NCI-H82 (cell line): ENCODE measurements at regions not wholly inside any gene's neighbourhood (a gene's known extent, or its start where the extent isn't known, plus 50 kb on each side); places are given as distances from the start of the nearest gene placed in this dataset.
"Not testable (repeated sequence)": the region's sequence is repeated elsewhere in the genome, so short reads cannot be mapped to it uniquely, and the experiment has no call there.

Experiments used
- DNase-seq: peaks from one replicate; lab custom pipeline; 2025; lab: John Stamatoyannopoulos, UW

DNA sequence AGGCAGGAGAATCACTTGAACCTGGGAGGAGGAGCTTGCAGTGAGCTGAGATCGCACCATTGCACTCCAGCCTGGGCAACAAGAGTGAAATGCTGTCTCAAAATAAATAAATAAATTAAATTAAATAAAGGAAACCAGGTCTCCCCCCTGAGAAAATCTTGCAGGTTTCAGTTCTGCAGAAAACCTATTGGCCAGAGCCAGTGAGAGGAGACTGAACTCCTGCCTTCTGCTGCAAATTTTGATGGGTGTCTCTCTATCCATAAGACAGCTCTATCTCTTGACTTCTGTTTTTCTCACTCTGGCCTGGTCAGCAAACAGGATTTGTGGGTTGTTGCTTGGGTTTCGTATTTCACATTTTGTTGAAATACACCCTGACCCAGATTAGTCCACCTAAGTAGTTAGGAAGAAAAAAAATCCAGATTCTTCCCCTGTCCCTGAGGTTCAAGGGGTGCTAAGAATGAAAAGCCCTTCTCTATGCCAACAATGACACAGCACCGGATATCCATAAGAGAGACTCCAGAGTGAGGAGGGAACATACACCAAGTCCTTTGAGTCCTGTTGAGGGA is 86.7 kb upstream of the MAP4K4 start:
- DNase-seq: no peak

DNA sequence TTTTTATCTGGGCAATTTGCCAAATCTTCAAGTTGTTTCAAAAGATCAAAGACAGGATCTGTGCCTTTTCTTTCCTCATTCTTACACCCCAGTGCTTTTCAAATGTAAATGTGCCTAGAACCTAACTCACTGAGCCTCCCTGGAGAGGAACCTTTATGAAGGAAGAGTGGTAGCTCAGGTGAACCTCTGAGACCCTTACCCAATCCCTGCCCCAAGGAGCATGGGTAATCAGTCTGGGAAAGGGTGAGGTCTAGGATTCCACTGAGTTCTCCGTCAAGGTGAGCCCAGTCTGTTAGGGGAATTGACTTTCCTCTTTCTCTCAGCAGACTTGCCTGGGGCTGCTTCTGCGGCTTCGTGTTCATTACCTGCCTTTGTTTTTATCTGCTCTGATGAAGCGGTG is 88.1 kb upstream of the MAP4K4 start:
- DNase-seq: no peak

DNA sequence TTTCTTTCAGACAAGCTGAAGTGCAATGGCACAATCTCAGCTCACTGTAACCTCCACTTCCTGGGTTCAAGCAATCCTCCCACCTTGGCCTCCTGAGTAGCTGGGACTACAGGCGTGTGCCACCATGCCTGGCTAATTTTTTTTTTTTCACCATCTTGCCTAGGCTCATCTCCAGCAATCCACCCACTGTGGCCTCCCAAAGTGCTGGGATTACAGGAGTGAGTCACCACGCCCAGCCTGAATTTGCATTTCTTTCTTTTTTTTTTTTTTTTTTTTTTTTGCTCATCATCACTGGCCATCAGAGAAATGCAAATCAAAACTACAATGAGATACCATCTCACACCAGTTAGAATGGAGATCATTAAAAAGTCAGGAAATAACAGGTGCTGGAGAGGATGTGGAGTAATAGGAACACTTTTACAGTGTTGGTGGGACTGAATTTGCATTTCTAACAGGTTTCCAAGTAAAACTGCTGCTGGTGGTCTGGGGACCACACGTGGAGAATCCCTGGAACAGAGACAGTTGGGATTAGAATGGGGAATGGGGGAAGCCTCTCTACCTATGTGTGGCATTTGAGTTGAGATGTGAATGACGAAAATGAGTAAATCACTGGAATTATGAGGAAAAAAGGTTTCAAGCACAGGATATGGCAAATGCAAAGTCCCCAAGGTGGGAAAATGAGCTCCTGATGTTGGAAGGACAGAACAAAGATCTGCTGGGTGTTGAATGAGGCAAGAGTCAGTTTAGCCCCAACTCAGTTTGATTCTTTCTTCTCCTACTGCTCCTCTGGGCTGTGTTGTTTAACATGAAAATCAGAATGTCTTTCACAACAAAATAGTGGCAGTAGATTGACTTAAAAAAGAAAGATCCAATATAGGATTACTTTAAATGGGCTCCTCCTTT is 88.8 kb upstream of the MAP4K4 start:
- DNase-seq: no peak

DNA sequence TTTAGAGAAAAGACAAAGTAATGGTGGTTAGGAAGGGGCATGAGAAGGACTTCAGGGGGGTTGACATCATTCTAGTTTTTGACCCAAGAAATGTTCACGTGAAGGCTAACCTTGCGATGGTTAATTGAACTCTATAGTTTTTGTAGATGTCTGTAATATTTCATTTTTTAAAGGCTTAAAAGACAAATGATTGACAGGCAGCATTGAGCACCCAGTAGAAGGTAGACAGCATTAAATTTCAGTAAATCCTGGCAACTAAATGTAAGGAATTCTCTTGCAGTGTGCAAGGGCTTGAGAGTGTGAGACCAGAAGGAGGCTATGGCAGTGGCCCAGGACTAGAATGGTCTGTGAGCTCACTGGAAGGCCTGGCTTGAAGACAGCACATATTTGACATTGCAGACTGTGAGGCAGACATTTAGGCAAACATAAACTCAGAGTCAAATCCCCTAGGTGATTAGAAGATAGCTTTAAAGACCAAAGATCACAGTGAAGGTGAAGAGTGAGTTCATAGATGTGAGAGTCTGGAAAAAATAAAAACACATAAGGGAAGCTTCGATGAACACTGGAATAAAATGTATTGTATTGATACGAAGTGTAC is 100.1 kb upstream of the MAP4K4 start:
- DNase-seq: no peak

DNA sequence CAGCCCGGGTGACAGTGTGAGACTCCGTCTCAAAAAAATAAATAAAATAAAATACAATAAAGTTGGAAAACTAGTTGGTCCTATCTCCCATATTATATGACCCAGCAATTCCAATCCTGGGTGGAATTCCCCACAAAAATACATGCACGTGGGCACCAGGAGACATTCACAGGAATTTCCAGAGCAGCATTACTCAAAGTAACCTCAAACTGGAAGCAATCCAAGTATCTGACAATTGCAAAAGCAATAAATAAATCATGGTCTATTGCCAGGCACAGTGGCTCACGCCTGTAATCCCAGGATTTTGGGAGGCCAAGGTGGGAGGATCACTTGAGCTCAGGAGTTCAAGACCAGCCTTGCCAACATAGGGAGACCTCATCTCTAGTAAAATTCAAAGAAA is 101.2 kb upstream of the MAP4K4 start:
- DNase-seq: no peak

DNA sequence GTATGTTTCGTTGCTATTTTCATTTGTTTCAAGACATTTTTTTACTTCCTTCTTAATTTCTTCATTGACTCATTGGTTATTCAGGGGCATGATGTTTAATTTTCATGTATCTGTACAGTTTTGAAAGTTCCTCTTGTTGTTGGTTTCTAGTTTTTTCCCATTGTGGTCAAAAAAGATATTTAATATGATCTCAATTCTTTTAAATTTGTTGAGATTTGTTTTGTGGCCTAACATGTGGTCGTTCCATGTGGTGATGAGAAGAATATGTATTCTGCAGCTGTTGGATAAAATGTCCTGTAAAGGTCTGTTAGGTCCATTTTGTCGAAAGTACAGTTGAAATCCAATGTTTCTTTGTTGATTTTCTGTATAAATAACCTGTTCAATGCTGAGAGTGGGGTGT is 110.3 kb upstream of the MAP4K4 start:
- no peak for DNase-seq

DNA sequence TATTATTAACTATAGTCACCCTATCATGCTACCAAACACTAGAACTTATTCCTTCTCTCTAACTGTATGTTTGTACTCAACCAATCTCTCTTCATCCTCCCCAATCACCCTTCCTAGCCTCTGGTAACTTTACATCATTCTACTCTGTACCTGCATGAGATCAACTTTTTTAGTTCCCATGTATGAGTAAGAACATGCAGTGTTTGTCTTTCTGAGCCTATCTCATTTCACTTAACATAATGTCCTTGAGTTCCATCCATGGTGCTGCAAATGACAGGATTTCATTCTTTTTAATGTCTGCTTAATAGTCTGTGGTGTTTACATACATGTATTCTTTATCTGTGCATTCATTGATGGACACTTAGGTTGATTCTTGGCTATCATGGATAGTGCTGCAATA is 108.9 kb upstream of the RFX8 start:
- no peak for DNase-seq

DNA sequence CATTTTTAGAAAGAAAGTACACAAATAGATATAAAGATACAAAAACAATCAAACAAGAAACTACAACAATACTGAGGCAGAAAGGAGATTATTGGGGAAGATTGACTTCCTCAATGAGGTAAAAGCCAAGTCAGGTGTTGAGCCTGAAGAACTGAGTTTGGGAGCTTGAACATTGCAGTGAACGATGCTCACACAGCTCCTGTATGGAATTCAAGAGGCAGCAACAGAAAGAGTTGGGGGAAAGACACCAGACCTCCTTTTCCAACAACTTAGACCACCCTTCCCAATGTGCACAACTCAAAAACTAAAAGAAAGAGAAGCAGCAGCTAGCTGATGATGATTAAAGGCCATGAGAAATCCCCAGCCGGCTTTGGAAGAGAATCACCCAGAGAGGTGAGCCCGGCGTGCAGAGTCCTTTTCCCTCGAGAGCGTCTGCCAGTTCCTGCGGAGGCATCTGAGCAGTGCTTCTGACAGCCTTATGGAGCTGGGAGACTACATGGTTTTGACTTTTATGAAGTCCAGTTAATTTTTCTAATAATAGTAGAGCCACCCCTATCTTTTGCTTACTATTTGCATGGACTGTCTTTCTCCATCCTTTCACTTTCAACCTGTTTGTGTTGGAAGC is 106.9 kb upstream of the RFX8 start:
- no peak for DNase-seq

DNA sequence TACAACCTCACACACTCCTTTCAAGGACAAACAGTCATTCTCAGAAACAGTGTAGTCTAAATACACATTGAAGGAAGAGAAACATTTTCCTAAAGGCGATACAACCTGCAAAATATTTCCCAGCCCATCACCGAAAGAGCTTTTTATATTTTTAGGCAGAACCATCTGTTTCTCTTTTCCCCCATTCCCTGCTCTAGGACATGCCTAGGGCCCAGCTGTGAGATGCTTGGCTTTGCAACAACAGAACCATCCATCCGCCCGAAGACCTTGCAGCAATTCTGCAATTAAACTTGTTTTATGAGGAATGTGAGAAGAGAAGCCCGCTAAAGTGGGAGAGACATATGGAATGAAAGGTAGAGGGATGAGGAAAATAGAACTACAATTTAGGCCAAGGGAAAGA is 105.6 kb upstream of the RFX8 start:
- no peak for DNase-seq

DNA sequence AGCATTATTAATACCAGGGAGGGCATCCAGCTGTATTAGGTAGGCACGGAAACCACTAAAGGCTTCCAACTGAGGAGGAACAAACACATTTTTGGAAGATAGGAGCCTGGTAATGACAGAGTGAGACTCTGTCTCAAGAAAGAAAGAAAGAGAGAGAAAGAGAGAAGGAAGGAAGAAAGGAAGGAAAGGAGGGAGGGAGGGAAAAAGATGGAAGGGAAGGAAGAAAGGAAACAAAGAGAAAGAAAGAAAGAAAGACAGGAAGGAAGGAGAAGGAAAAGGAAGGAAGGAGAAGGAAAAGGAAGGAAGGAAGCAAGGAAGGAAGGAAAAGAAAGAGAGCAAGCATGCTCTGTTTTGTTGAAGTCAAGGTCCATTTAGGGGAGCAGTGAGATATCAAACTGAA is 103.8 kb upstream of the RFX8 start:
- DNase-seq: no peak

DNA sequence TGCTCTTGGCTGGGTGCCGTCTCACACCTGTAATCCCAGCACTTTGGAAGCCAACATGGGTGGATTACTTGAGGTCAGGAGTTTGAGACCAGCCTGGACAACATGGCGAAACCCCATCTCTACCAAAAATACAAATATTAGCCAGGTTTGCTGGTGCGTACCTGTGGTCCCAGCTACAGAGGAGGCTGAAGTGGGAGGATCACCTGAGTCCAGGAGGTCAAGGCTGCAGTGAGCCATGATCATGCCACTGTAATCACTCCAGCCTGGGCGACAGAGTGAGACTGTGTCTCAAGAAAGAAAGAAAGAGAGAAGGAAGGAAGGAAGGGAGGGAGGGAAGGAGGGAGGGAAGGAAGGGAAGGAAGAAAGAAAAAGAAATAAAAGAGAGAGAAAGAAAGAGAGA is 103.2 kb upstream of the RFX8 start:
- not testable (repeated sequence) for DNase-seq

DNA sequence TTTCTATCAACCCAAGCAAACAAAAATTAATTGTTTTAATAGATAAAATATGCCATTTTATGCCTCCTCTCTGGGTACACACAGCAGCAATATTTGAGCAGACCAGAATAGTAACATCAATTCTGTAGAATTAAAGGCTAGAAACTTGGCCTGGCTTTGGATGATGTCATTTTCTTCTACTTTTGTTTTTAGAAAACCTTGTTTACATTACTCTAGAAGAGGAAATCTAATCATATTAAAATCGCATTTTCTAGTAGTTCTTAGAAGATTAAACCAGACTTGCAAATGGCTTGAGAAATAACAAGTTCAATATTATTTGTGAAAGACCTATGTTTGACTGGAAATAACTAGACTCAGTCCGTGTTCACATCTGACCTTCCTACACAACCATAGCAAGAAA is 102.3 kb upstream of the RFX8 start:
- no peak for DNase-seq

DNA sequence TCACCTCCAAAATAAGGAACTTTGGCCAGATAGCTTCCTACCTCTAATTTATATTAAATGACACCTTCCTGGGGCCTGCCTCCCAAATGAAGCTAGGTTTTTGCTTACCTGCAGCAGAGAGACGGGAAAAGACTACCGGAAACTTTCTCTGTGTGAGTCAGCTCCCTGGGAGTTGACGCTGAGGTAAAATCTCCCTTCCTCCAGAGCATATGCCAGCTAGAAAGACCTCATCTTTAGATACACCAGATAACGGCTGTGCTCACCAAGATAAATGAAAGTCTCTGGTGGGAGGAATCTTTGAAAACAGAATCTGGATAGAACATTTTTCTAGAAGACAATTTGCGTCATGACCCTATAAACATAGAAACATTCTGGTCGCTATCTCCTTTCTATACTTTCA is 99.7 kb upstream of the RFX8 start:
- DNase-seq: no peak

DNA sequence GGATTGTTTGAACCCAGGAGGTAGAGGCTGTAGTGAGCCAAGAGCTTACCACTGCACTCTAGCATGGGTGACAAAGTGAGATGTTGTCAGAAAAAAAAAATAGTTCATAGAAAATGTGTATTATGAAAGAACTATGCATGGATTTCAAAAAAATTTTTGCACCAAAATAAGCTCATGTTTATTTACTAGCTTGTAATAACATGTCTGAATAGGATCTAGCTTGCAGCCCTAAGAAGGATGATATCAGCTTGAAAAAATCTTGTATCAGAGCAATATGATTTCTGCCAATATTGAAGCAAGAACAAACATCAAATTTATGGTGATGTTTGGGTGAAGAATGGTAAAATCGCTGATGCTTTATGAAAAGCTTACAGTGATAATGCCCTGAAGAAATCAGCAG is 97.0 kb upstream of the RFX8 start:
- no peak for DNase-seq

DNA sequence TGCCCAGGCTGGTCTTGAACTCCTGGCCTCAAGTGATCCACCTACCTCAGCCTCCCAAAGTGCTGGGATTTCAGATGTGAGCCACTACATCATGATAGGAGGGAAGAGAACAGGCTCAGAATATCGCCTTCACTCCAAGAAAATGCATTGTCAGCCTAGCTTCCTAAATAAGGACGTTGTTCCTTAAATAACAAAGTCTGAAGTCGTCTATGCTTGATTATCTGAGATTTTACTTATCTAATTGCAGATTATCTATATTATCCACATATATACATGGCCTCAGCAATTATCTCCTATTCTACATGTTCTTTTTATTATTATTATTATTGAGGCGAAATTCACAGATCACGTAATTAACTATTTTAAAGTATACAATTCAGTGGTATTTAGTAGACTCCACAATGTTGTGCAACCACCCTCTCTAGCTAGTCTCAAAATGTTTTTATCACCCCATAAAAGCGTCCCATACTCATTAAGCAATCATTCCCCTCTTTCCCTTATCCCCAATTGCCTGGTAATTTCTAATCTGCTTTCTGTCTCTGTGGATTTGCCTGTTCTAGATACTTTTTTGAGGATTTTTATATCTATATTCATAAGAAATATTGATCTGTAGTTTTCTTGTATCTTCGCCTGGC is 95.1 kb upstream of the RFX8 start:
- peak; percentile 64 for DNase-seq

DNA sequence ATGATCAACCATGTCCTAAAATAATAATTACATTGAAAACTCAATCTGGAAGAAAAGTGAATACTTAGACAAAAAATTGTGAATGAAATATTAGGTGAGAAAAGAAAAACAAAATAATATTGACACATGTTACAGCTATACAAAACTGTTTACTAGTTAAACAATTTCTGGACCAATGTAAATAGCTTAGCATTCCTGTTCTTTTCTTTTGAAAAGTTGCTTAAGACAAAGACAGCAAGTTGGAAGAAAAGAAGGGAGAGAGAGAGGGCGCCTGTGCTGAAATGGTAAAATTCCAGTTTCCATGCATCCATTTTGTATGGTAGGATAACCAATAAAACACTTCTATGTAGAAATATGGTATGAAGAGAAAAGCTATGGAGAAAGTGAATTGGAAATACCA is 94.1 kb upstream of the RFX8 start:
- no peak for DNase-seq

DNA sequence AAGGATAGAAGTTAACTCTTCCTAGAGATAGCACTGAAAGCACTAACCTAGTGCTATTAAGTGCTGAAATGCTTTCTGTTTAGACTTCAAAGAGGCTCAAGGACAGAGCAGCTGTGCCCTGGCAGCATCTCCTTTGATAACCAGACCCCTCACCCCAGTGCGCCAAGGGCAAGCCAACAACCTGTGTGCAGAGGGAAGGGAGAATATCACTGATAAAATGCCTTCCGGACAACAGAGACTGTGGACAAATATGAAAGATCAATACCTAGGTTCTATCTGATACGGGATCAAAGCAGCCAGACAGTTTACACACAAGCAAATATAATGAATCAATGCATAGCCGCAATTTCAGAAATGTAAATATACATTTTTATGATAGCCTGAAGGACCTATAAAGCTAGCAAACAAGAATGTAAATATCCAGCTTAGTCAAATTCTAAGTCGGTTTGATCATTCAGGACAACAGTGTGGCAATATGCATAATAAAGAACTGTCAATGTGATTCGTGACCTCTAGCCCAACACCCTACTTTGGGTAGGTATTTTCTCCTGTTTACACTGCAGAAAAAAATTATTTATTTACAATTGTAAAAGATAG is 91.8 kb upstream of the RFX8 start:
- DNase-seq: no peak

DNA sequence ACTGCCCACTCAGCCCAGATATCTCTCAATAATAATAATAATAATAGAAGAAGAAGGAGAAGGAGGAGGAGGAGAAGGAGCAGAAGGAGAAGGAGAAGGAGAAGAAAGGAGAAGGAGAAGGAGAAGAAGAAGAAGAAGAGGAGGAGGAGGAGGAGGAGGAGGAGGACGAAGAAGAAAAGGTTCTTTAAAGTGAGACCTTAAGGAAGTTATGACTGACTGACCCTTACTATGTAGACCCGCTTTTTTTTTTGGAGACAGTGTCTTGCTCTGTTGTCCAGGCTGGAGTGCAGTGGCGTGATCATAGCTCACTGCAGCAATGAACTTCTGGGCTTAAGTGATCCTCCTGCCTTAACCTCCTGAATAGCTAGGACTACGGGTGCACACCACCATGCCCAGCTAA is 88.9 kb upstream of the RFX8 start:
- DNase-seq: no peak

DNA sequence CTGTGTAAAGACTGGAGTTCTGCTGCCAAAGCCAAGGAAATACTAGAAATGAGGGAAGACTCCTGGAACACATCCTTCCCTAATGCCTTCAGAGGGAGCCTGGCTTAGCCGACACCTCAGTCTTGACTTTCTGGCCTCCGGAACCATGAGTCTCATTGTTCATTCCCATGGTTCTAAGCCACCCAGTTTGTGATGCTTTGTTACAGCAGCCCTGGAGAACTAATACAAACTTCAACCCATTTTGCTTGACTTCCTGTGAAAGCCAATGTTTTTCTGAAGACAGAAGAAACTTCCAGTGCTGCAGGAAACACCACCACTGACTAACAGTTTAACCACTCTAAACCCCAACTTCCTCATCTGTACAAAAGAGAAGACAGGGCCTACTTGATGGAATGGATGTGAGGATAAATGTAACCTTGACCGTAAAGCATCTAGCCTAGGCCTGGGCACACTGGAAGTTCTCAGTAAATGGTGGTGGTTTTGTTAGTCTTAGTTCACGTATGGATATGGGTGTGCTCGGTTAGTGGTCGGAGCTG is 85.9 kb upstream of the RFX8 start:
- no peak for DNase-seq

DNA sequence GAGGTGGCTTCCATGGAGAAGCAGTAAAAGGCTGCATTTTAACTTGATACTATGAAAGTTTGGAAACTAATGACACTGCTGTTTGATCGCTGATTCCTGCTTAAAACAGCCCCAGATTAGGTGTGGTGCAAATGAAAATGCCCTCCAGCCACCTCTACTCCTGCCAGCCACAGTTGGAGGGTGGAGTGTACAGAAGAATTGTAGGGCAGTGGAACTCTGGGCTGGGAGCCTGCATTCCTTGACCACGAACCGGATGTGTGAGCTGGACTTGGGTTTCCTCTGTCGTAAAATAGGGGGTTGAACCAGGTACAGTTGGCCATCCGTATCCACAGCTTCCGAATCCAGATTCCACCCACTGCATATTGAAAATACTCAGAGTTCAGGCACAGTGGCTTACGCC is 84.6 kb upstream of the RFX8 start:
- no peak for DNase-seq

DNA sequence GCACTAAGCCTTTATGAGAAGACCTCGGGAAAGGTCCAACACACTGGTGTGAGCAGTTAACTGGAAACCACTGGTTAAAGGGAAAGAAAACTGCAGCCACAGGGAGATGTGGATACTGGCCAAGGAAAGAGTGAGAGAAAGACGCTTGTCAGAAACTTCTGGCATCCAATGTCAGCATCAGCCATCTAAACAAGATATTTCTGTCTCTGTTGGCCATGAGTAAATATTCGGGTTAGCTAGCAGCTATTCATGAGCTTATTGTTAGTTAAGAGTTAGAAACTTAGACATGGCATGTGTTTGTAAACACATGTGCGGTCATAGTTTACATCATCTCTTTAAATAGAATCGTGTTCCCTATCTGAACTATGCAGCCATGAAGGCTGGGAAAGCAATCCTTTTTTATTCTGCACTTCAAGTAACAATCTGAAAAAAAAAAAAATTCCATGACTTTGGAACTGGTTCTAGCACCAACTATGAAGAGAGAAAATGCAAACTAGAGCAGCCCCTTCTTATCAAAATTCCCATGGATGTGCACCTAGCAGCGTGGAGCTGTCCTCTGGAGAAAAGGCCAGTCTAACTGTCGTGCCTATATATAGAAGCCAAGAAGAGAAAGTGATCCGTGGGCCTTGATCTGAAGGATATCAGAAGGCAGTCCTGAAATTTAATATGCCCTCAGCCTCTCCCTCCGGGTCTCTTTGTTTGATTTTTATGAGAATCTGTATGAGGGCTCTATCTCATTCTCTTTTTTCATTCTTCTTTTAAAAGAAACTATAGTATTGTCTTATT is 84.0 kb upstream of the RFX8 start:
- DNase-seq: no peak
